CD4-positive, alpha-beta T cell (primary cell): ENCODE measurements at regions not wholly inside any gene's neighbourhood (a gene's known extent, or its start where the extent isn't known, plus 50 kb on each side); places are given as distances from the start of the nearest gene placed in this dataset.

Experiments used
- ATAC-seq: fragments of 200-7000 bp; cut with Tn5 transposase; one replicate; pipeline ENCODE4 v1.10.0; 2022; ENCODE audit warnings: mild to moderate bottlenecking; ENCODE audit not compliant: poor library complexity
- CTCF ChIA-PET: fragments of 350-600 bp; sonication (Branson Sonifier 250); formaldehyde crosslinking; loops from one replicate; lab custom pipeline; 2021; ENCODE audit warnings: antibody characterized with exemption, inconsistent platforms; lab: Charles Lee
- POLR2A ChIA-PET: fragments of 350-600 bp; sonication (Branson Sonifier 250); formaldehyde crosslinking; loops from one replicate; lab custom pipeline; 2021; ENCODE audit warnings: antibody characterized with exemption, inconsistent platforms; lab: Charles Lee
- DNase-seq, 14 experiments: peaks; one replicate each; pipeline ENCODE4 v3.0.0-alpha.2; 2013 to 2020; ENCODE audit warnings: mixed read lengths in 2 of 14
- H3K27ac ChIP-seq, 2 donors: one replicate each; pipeline versions ENCODE4 v1.5.1 to v1.7.0; 2013; ENCODE audit warnings: low read length in 2 of 2, low read depth in 1 of 2, mild to moderate bottlenecking in 1 of 2
- H3K27me3 ChIP-seq, 2 experiments: 1 replicate in 1 of 2; 2 replicates in 1 of 2; pipeline versions ENCODE4 v1.6.1 to v1.7.0; 2013; ENCODE audit warnings: low read length in 2 of 2, control low read depth in 1 of 2, mild to moderate bottlenecking in 1 of 2, moderate library complexity in 1 of 2; ENCODE audit not compliant: insufficient read depth in 2 of 2, control insufficient read depth in 1 of 2
- H3K36me3 ChIP-seq: one replicate; pipeline ENCODE4 v1.6.1; 2013; ENCODE audit warnings: low read length, control low read depth; ENCODE audit not compliant: insufficient read depth
- H3K4me1 ChIP-seq: one replicate; pipeline ENCODE4 v1.6.1; 2013; ENCODE audit warnings: low read length, control low read depth; ENCODE audit not compliant: insufficient read depth
- H3K4me3 ChIP-seq: one replicate; pipeline ENCODE4 v1.5.1; 2013; ENCODE audit warnings: mild to moderate bottlenecking, low read length, moderate library complexity
- H3K9me3 ChIP-seq, 2 experiments: 1 replicate in 1 of 2; 2 replicates in 1 of 2; pipeline versions ENCODE4 v1.6.1 to v1.7.0; 2013; ENCODE audit warnings: low read length in 2 of 2, mild to moderate bottlenecking in 2 of 2, control low read depth in 1 of 2, moderate library complexity in 1 of 2; ENCODE audit not compliant: control insufficient read depth in 1 of 2, insufficient read depth in 1 of 2
- H3K27ac Mint-ChIP-seq: one replicate; pipeline ENCODE4 v1.8.0; 2020; ENCODE audit warnings: mixed read lengths
- H3K27me3 Mint-ChIP-seq: one replicate; pipeline ENCODE4 v1.8.0; 2021; ENCODE audit warnings: mixed read lengths
- H3K36me3 Mint-ChIP-seq: one replicate; pipeline ENCODE4 v1.8.0; 2021; ENCODE audit warnings: low read depth, mixed read lengths
- H3K4me1 Mint-ChIP-seq: one replicate; pipeline ENCODE4 v1.8.0; 2021; ENCODE audit warnings: low read depth, mixed read lengths
- H3K4me3 Mint-ChIP-seq: one replicate; pipeline ENCODE4 v1.8.0; 2020; ENCODE audit warnings: mild to moderate bottlenecking, mixed read lengths
- H3K9me3 Mint-ChIP-seq: one replicate; pipeline ENCODE4 v1.8.0; 2020; ENCODE audit warnings: mixed read lengths
- CTCF ChIP-seq: fragments of 200-600 bp; IDR thresholded peaks from one replicate; pipeline ENCODE4 v1.8.0; 2022; ENCODE audit warnings: antibody characterized with exemption, mild to moderate bottlenecking
- intact Hi-C, 2 experiments: fragments of 100-400 bp; cut with DNase I in 1 of 2; cut with micrococcal nuclease in 1 of 2; formaldehyde crosslinking; loops; one replicate each; pipeline versions ENCODE4 v1.15.1 to v1.9.0; 2023 to 2025; cut with DNase I, micrococcal nuclease

- no peak overlapping the region for H3K4me3 Mint-ChIP-seq
- TF ChIP-seq CTCF = no peak
- POLR2A ChIA-PET = no interaction called here
Observed at GRCh38 chr6:40802481-40802880, 215.3 kb upstream of the LRFN2 start.

GRCh38 chr6:40799296-40800140 is 212.4 kb upstream of the LRFN2 start:
- no peaks in the 10 kb centered on the region for H3K9me3 Mint-ChIP-seq
- H3K27ac ChIP-seq = no peak overlapping the region
- intact Hi-C loops = no loop called here
- H3K27me3 ChIP-seq = no peaks in the 10 kb centered on the region
- no peaks in the 10 kb centered on the region for H3K36me3 Mint-ChIP-seq
- H3K4me3 Mint-ChIP-seq = no peak overlapping the region
- H3K36me3 ChIP-seq = no peaks in the 10 kb centered on the region
- H3K4me3 ChIP-seq = no peak overlapping the region
- H3K4me1 ChIP-seq = no peaks in the 10 kb centered on the region
- DNase-seq = no peak
- CTCF ChIA-PET = no interaction called here
- no peak for ATAC-seq
- H3K9me3 ChIP-seq = no peaks in the 10 kb centered on the region
- no peak for TF ChIP-seq CTCF
- H3K27me3 Mint-ChIP-seq = no peaks in the 10 kb centered on the region
- no peaks in the 10 kb centered on the region for H3K4me1 Mint-ChIP-seq
- no peak overlapping the region for H3K27ac Mint-ChIP-seq
- POLR2A ChIA-PET = no interaction called here

More at GRCh38 chr6:40802481-40802880, 215.3 kb upstream of the LRFN2 start:
- CTCF ChIA-PET = no interaction called here
- no peaks in the 10 kb centered on the region for H3K4me1 ChIP-seq
- Mint-ChIP-seq H3K9me3 (no peaks in the 10 kb centered on the region), H3K36me3 (no peaks in the 10 kb centered on the region), H3K27ac (no peak overlapping the region), H3K4me1 (no peaks in the 10 kb centered on the region), H3K27me3 (no peaks in the 10 kb centered on the region)
- no peak overlapping the region for H3K27ac ChIP-seq
- no peaks in the 10 kb centered on the region for H3K9me3 ChIP-seq
- no peak for DNase-seq
- intact Hi-C loops = no loop called here
- no peaks in the 10 kb centered on the region for H3K27me3 ChIP-seq
- no peak for ATAC-seq
- no peaks in the 10 kb centered on the region for H3K36me3 ChIP-seq
- H3K4me3 ChIP-seq = no peak overlapping the region

GRCh38 chr6:40798069-40798770 is 211.1 kb upstream of the LRFN2 start:
- DNase-seq = no peak
- H3K9me3 Mint-ChIP-seq = no peaks in the 10 kb centered on the region
- Histone ChIP-seq H3K27ac (no peak overlapping the region), H3K4me3 (no peak overlapping the region), H3K4me1 (no peaks in the 10 kb centered on the region), H3K36me3 (no peaks in the 10 kb centered on the region), H3K9me3 (no peaks in the 10 kb centered on the region), H3K27me3 (no peaks in the 10 kb centered on the region)
- no peaks in the 10 kb centered on the region for H3K27me3 Mint-ChIP-seq
- POLR2A ChIA-PET = no interaction called here
- no peak overlapping the region for H3K4me3 Mint-ChIP-seq
- no peaks in the 10 kb centered on the region for H3K36me3 Mint-ChIP-seq
- intact Hi-C loops = no loop called here
- no peaks in the 10 kb centered on the region for H3K4me1 Mint-ChIP-seq
- TF ChIP-seq CTCF = no peak
- no peak for ATAC-seq
- H3K27ac Mint-ChIP-seq = no peak overlapping the region
- CTCF ChIA-PET = no interaction called here
